Osteoblast (primary cell): ENCODE measurements at regions not wholly inside any gene's neighbourhood (a gene's known extent, or its start where the extent isn't known, plus 50 kb on each side); places are given as distances from the start of the nearest gene placed in this dataset.
A peak's percentile ranks its signal among the peaks of the same experiment; 100 is the strongest.

Experiments
- DNase-seq: peaks from one replicate; pipeline ENCODE4 v3.0.0; 2011; ENCODE audit warnings: low spot score, mixed read lengths; ENCODE audit not compliant: insufficient read length; ENCODE audit errors: missing footprints
- H2AFZ ChIP-seq: 2 replicates; pipeline ENCODE4 v1.6.0; 2011; ENCODE audit warnings: mild to moderate bottlenecking, low read length
- H3K27ac ChIP-seq: 2 replicates; pipeline ENCODE4 v1.5.1; 2011; ENCODE audit warnings: mild to moderate bottlenecking, low read depth, low read length, moderate library complexity
- H3K27me3 ChIP-seq: 2 replicates; pipeline ENCODE4 v1.6.0; 2012; ENCODE audit warnings: mild to moderate bottlenecking, control low read depth, inconsistent platforms, low read length, moderate library complexity; ENCODE audit not compliant: insufficient read depth
- H3K36me3 ChIP-seq: 2 replicates; pipeline ENCODE4 v1.5.1; 2011; ENCODE audit warnings: mild to moderate bottlenecking, low read length, control low read depth, moderate library complexity; ENCODE audit not compliant: insufficient read depth
- H3K4me1 ChIP-seq: 2 replicates; pipeline ENCODE4 v1.5.1; 2011; ENCODE audit warnings: mild to moderate bottlenecking, low read length, control low read depth, moderate library complexity; ENCODE audit not compliant: insufficient read depth
- H3K4me2 ChIP-seq: 2 replicates; pipeline ENCODE4 v1.6.0; 2011; ENCODE audit warnings: mild to moderate bottlenecking, low read length; ENCODE audit not compliant: insufficient read depth
- H3K4me3 ChIP-seq: fragments of 200-600 bp; sonication (generic); 3 replicates; pipeline ENCODE4 v1.5.1; 2012; ENCODE audit warnings: mild to moderate bottlenecking, low read length, inconsistent platforms; ENCODE audit not compliant: insufficient read depth
- H3K79me2 ChIP-seq: 2 replicates; pipeline ENCODE4 v1.6.0; 2012; ENCODE audit warnings: mild to moderate bottlenecking, low read length, control low read depth, inconsistent platforms; ENCODE audit not compliant: insufficient read depth
- H3K9me3 ChIP-seq: 2 replicates; pipeline ENCODE4 v1.5.1; 2011; ENCODE audit warnings: low read depth, low read length, control low read depth
- H4K20me1 ChIP-seq: 2 replicates; pipeline ENCODE4 v1.6.0; 2012; ENCODE audit warnings: mild to moderate bottlenecking, low read length, control low read depth; ENCODE audit not compliant: insufficient read depth
- CTCF ChIP-seq: IDR thresholded peaks from 2 replicates; pipeline ENCODE4 v1.5.1; 2011; ENCODE audit warnings: mild to moderate bottlenecking, low read depth, low read length, moderate library complexity; ENCODE audit errors: extremely low read depth

DNA sequence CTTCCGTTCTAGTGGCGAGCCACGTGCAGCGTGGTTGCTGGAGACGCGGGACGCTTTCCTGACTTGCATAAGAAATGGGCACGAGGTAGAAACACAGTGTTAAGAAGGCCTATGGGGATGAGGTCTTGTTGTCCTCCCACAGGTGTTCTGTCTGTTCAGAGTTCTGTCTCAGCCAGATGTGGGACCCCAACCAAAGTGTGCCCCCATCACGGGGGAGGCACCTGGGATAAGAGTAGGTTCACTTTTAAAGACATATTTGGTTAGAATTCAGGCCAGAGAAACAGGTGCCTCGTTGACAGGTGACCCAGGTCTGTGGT lies 56.0 kb upstream of the PITRM1 start:
- no peaks in the 10 kb centered on the region for H3K9me3 ChIP-seq
- no peak overlapping the region for H3K4me2 ChIP-seq
- H4K20me1 ChIP-seq = no peaks in the 10 kb centered on the region
- peaks cover 2% of the 10 kb centered on the region for H3K27me3 ChIP-seq
- H3K4me3 ChIP-seq = no peak overlapping the region
- no peak overlapping the region for H3K27ac ChIP-seq
- no peak for TF ChIP-seq CTCF
- H3K79me2 ChIP-seq = no peaks in the 10 kb centered on the region
- no peak for DNase-seq
- H3K36me3 ChIP-seq = no peaks in the 10 kb centered on the region
- H2AFZ ChIP-seq = no peak overlapping the region
- peaks cover 48% of the 10 kb centered on the region for H3K4me1 ChIP-seq

DNA sequence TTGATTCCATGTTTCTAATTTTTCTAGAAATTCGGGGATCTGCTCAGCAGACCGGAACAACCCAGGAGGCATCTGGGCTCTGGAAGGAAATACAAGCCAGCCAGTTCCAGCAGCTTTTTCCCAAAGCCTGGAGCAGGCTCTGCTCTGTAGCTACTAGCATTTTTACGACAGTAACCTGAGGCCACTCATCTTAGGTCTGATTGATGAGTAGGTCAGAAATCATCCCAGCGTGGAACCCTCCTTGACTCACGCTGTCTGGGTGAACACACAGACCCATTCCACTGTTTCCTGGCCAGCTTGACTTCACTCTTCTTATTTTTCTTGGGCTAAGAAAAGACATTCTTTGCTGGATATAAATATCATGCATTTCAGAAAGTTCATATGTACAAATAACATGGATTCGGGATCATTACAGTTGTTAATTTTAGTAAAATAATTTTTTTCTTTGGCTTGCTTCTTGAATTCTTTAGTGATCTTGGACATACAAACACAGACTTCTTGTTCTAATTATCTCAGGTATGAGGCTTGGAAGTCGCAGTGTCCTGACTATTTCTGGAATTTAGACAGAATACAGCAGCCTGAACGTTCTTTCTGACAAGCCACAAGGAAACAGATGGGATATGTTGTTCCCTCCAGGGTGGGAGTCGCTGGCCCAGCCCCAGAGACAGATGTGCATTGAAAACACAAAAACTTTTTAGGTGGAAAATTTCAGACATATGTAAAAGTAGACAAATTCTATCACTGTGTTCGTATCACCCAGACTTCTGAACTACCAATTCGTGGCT lies 54.6 kb upstream of the PITRM1 start:
- Histone ChIP-seq H2AFZ (no peak overlapping the region), H3K27me3 (peaks cover 2% of the 10 kb centered on the region), H3K36me3 (no peaks in the 10 kb centered on the region), H3K4me3 (peak overlapping the region; percentile 27), H3K79me2 (no peaks in the 10 kb centered on the region), H4K20me1 (no peaks in the 10 kb centered on the region), H3K9me3 (no peaks in the 10 kb centered on the region), H3K4me2 (peak overlapping the region; percentile 63), H3K4me1 (peaks cover 52% of the 10 kb centered on the region), H3K27ac (peak overlapping the region; percentile 86)
- no peak for DNase-seq
- no peak for TF ChIP-seq CTCF

GRCh38 chr10:3225561-3225960 lies 53.0 kb upstream of the PITRM1 start:
- H2AFZ ChIP-seq = no peak overlapping the region
- peaks cover 51% of the 10 kb centered on the region for H3K4me1 ChIP-seq
- peaks cover 2% of the 10 kb centered on the region for H3K27me3 ChIP-seq
- no peaks in the 10 kb centered on the region for H3K9me3 ChIP-seq
- peak overlapping the region; percentile 86 for H3K27ac ChIP-seq
- no peaks in the 10 kb centered on the region for H3K36me3 ChIP-seq
- H4K20me1 ChIP-seq = no peaks in the 10 kb centered on the region
- no peak for DNase-seq
- H3K4me3 ChIP-seq = no peak overlapping the region
- peak overlapping the region; percentile 20 for H3K4me2 ChIP-seq
- TF ChIP-seq CTCF = no peak
- H3K79me2 ChIP-seq = no peaks in the 10 kb centered on the region

GRCh38 chr10:3224241-3224640 lies 51.7 kb upstream of the PITRM1 start:
- no peak for TF ChIP-seq CTCF
- Histone ChIP-seq H2AFZ (no peak overlapping the region), H4K20me1 (no peaks in the 10 kb centered on the region), H3K4me3 (no peak overlapping the region), H3K79me2 (no peaks in the 10 kb centered on the region), H3K27ac (no peak overlapping the region), H3K4me2 (no peak overlapping the region), H3K36me3 (no peaks in the 10 kb centered on the region), H3K27me3 (peaks cover 2% of the 10 kb centered on the region), H3K9me3 (no peaks in the 10 kb centered on the region), H3K4me1 (peaks cover 51% of the 10 kb centered on the region)
- no peak for DNase-seq
